SIG-M5 treated with dmso at 0.1 percent for 504 hours (cell line): ENCODE measurements at regions not wholly inside any gene's neighbourhood (a gene's known extent, or its start where the extent isn't known, plus 50 kb on each side); places are given as distances from the start of the nearest gene placed in this dataset.
"Not testable (repeated sequence)": the region's sequence is repeated elsewhere in the genome, so short reads cannot be mapped to it uniquely, and the experiment has no call there.

ENCODE experiments used
- DNase-seq: peaks from one replicate; lab custom pipeline; 2025; ENCODE audit not compliant: unreplicated experiment; lab: John Stamatoyannopoulos, UW

DNA sequence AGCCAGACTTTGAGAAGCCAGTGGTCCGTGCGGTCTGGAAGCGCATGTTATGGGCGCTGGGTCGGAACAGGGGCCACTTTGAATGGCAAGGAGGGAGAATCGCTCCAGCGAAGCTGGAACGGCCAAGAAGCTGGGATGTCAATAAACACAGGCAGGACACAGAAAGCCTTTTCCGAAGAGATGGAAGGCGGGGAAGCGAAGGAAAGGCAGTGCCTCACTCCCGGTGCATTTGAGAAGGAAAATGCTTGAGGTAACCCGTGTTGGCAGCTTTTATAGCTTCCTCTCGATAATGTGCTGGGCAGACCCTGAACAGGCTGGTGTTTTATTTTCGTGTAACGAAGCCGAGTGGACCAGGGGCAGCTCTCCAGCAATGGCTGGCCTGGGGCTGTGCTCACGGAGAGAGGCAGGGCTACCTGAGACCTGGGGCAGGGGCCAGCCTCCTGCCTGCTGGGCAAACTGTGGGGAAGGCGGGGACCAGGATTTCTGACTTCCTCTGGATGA is 84.2 kb upstream of the SPRY4 start:
- DNase-seq, result no peak

DNA sequence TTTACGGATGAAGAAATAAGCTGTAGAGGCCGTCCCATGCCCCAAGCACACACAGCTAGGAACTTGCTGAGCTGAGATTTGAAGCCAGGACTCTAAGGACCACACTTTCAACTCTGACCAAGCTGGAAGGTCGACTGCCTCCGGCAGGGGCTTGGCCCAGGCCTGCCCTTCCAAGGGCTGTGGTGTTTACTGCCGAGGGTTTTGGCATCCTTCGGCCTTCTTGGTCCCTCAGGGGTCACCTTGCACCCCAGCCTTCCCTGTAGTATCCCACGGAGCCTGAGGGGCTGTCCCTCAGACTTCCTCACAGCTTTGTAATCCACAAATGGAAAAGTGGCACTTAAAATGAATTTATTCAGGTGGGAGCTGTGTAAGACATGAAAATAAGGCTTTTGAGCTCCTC is 83.7 kb upstream of the SPRY4 start:
- no peak for DNase-seq

DNA sequence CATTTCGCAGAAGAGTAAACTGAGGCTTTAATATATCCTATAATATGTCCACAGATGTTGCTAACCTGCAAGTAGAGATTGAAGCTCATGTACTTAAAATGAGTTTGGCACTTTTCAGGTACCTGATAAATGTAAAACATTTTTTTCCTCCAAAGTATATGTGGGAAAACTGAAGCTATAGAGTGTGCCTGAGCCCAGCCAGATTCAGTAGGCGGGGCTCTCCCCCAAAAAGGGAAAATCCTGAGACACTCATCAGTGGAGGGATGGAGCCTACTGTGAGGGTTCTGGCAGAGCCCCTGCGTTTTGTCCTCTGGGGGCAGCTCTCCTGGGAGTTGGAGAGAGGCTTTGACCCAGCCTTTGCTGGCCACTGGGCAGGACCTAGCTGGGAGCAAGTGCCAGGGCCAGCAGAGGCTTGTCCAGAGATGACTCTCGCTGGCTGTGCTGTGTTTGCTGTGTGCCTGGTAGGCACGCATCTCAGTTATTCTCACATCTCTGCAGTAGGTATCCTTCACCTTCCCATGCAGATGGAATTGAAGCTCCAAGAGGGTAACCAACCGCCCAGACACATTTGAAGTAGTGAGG is 81.1 kb upstream of the SPRY4 start:
- DNase-seq, result no peak

DNA sequence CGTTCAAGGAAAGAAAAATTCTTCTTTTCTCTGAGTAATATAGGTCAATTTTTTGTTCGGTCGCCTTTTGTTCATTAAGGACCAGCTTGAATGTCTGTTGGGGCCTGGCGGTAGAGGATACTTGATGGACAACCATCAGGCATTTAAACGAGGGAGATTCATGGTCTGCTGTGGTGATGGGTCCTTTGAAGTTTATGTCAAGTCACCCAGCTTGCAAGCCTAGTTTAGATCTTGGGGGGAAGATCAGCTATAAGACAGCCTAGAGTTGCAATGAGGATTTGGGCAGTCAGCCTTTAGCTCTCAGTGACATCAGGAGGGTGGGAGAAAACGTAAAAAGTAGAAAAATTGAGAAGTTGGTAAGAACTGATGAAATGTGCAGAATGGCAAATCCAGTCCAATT is 80.2 kb upstream of the SPRY4 start:
- no peak for DNase-seq

DNA sequence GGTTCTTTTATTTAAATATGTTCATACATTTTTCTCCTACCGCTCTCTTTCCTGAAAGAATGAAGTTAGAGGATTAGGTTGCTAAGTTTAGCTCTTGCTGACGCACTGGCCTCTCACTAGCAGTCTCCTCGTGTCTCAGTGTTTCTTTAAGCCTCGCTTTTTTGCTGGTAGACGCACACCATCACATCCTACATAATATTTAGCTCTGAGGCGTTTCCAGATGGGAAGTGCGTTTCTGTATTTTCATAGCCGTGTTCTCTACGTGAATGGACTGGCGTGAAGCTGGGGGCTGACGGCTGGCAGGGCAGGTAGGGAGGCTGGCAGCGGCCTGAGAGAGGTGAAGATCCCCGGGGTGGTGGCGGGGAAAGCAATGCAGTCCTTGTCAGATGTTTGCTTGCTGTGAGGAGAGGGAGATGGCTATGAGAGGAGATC is 79.2 kb upstream of the SPRY4 start:
- no peak for DNase-seq

DNA sequence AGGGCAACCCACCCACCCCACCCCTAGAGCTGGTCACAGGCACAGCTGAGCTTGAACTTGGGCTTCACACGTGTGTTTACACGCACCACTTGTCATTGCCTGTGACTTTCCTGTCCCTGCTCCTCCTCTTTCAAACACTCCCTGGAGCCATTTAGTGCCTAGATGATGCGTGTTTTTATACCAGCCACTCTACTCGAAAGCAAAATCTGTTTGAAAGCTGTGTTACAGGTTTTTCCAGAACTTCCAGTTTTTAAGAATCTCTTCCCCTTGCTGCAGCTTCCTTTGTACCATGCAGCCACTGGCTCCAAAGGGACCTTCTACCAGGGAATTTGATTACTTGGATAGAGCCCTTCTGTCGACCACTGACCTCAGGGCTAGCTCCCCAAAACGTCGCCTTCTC is 78.8 kb upstream of the SPRY4 start:
- peak; percentile 47 for DNase-seq

DNA sequence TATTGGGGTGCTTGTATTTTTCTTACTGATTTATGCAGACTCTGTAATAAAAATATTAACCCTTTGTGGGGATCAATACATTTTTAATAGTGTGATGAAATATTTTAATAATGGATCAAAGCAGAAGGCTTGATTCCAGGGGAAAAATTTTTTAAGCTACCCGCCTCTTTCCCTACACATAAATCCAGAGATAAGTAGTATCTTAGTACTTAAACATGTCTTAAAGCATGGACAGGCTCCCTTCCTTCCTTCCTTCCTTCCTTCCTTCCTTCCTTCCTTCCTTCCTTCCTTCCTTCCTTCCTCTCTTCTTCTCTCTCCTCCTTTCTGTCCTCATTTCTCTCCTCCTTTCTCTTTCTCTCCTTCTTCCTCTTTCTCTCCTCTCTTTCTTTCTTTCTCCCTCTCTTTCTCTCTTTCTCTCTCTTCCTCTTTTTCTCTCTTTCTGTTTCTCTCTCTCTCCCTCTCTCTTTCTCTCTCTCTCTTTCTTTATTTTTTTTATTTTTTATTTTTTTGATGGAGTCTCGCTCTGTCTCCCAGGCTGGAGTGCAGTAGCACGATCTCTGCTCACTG is 78.0 kb upstream of the SPRY4 start:
- no peak for DNase-seq

DNA sequence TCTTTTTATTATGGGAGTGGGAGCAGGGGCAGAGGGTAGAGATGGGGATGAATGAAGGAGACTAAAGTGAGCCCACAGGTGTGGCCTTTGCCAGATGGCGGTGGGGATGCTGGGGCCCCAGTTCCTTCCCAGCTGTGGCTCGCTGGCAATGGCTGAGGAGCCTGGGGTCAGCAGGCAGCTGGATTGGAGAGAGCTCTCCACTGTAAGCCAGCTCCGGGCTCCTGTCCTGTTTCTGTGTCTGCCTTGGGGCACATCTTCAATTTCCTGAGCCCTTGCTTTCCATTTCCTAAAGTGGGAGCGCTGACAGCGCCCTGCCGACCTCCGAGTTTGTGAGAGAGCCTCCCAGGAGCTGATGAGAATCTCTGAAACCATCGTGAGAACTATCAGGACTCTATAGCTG is 75.6 kb upstream of the SPRY4 start:
- no peak for DNase-seq

DNA sequence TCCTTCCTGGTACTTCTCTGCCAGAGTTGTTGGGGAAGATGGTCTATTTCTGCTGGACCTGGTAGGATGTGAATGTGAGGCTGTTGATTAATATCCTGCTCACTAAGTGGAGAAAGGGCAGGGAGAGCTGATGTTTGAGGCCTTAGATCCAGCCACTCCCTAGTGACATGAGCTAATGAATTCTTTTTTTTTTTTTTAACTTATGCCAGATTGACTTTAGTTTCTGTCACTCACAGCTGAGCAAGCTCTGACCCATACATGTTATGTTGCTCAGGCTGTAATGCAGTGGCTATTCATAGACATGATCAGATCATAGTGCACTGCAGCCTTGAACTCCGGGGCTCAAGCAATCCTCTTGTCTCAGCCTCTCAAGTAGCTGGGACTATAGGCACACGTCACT is 75.1 kb upstream of the SPRY4 start:
- DNase-seq, result no peak

DNA sequence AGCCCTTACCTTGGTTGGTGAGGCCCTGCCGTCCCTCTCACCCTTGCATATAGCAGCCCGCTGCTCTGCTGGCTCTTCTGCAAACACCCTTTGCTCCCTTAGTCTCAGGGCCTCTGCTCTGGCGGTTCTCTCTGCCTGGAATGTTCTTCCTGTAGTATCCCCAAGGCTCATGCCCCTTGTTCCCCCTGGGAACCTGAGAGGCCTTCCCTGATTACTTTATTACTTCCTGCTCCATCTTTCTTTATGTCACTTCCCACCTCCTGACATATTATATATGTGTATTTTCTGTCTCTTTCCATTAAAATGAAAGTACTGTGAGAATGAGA is 73.9 kb upstream of the SPRY4 start:
- DNase-seq, result no peak

DNA sequence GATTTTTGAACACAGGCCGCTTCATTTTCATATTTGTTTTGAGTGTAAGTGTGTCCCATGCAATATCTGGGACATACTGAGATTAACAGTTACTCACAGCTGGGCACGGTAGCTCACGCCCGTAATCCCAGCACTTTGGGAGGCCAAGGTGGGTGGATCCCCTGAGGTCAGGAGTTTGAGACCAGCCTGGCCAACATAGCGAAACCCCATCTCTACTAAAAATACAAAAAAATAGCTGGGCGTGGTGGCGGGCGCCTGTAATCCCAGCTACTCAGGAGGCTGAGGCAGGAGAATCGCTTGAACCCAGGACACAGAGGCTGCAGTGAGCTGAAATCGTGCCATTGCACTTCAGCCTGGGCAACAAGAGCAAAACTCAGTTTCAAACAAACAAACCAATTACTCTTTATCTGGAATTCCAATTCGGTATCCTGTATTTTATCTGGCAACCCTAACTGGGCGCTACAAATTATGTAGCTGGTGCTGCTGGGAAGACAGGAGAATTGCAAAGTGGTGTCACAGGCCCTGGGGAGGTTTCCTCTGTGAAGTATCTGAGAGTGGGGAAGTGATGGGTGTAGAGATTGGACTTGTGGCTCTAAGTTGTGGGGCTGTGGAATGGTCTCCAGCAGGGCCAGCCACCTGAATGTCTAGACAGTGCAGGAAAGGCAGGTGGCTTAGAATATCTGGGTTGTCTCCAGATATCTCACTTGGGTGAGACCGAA is 73.3 kb upstream of the SPRY4 start:
- not testable (repeated sequence) for DNase-seq

DNA sequence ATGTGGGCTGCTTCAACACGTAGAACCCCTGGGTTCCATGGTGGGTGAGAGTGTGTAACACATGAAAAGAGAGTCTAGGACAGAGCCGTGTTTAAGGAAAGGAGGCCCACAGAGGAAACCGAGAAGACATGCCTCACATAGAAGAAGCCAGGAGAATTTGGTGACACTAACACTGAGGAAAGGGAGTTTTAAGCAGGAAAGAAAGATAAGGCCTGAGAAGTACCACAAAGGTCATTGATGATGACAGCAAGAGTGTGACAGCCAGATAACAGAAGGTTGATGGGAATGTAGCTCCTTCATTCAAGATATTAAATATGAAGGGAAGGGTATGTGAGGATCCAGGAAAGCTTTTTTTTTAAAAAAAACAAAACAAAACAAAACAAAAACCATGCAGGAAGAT is 72.4 kb upstream of the SPRY4 start:
- DNase-seq, result no peak

DNA sequence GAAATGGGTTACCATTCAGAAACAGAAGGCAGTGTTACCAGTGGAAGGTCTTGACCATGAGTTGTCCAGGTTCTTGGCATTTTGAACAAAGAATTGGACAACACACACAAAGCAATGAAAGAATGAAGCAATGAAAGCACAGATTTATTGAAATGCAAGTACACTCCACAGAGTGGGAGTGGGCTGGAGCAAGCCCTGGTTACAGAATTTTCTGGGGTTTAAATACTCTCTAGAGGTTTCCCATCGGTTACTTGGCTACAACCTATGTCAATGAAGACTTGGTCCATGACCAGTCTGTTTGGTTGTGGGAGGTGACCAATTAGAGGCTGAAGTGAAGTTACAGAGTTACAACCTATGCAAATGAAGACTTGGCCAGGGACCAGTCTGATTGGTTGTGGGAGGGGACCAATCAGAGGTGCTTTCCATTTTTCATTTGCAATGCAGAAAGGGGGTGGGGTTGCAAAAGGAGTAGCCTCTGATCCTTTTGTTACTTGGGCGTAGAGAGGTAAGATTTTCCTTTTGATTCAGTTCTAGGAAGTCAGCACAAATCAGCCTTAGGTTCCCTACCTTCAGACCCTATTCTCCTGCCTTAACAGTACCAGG is 71.7 kb upstream of the SPRY4 start:
- no peak for DNase-seq

DNA sequence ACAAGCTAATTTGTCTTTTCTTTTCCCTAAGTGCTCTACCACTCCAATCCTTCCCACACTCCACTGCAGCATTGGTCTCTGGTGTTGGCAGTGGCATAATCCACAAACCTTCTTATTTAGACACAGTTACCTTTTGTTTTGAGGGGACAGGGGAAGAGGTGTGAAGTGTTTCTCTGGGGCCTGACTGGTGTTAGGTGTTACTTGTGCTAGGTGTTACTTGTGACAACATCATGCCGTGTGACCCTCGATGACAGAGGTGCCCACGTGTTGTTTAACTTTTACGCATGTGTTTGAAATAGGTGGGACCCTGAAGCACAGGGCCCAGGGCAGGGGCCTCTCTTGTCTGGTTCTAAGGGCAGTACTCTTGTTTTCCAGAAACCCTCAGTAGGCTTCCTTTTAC is 70.5 kb upstream of the SPRY4 start:
- DNase-seq, result no peak

DNA sequence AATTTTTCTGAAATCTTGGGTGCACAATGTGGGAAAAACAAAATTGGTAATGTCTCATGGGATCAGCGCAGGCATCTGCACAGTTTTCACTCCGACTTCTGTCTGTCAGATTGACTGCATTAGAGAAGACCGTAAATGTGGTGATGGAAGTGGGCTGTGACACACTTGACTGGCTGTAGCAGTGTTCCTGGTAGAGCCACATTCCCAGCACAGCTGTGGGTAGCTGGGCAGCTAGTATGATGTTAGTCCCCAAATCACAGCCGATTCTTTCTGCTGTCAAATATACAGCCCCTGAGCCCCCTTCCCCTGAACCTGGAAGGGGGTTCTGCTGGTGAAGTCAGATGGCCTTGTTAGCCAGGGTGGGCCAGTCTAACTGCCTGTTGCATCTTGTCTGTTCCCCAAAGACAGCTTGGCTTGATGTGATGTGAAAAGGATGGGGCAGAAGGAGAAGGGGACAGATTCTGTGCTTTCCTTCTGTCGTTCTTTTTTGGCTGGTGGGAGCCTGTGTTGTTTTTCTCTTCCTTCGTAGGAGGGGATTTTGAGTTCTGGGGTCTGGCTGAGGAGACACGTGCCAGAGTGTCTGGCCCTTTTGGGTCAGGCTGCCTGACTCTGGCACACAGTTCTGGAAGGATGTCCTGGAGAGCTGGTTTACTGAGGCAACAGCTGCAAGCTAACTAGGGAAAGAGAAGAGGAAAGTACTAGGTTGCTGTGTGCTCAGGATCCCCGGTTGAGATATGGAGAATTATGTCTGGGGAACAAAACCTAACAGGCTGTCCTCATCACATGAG is 66.4 kb upstream of the SPRY4 start:
- DNase-seq, result no peak

DNA sequence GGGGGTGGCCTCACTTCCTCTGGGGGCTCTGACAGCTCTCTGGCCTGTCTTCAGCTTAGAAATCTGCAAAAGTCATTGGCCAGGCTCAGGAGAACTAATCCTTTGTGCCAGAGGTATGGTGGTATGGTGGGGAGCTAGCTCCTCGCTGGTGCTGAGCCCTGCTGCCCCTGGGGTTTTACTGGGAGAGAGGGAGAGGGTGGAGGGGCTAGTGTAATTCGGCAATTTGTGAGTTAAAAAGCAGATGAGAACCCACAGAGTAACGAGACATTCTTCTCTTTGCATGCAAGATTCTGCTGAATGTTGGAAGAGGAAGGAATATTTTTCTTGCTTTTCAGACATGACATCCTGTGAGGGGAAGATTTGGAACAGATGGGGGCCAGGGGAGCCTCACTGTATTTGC is 65.5 kb upstream of the SPRY4 start:
- no peak for DNase-seq

DNA sequence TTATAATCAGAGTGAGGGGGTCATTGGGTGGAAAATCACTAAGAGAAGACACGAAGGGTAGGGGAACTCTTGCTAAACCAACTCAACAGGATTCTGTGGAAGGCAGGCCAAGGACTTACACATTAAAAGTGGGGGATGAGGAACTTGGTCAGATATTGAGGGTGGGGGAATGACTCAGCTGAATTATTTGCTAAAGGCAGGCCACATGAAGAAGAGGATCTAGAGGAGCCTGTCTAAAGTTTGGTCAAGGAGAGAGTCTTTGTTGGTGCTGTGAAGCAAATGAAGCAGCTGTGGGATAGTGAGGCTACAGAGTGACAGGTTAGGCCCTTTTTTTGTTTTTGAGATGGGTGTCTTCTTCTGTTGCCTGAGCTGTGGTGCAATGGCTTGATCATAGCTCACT is 63.9 kb upstream of the SPRY4 start:
- peak; percentile 85 for DNase-seq

DNA sequence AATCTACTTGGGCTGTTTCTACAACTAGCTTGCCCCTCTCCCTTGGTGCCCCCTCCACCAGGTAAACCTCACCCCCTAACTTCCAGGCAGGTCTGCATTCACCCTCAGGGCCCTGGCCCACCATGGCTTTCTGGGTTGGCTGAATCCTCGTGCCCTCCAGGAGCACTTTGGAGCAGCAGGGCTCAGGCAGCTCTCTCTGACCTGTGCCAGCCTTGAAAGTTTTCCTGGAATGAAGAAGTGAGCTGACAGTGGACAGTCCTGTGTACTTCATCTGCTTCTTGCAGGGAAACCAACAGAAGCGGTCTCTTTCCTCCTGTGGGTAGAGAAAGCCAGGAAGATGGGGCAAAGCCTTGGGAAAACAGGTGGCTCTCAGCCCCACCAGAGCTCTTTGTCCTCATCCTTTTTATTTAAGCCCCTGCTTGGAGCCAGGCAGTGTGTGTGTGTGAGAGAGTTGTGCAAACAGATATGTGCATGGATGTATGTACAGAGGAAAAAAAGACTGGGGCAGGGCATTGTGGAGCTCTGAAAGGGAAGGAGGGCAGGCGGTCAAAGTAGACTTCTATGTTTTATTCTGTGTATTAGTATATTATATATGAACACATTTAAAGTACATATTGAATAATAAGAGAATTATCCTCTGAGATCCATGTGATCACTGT is 62.3 kb upstream of the SPRY4 start:
- DNase-seq, result no peak

DNA sequence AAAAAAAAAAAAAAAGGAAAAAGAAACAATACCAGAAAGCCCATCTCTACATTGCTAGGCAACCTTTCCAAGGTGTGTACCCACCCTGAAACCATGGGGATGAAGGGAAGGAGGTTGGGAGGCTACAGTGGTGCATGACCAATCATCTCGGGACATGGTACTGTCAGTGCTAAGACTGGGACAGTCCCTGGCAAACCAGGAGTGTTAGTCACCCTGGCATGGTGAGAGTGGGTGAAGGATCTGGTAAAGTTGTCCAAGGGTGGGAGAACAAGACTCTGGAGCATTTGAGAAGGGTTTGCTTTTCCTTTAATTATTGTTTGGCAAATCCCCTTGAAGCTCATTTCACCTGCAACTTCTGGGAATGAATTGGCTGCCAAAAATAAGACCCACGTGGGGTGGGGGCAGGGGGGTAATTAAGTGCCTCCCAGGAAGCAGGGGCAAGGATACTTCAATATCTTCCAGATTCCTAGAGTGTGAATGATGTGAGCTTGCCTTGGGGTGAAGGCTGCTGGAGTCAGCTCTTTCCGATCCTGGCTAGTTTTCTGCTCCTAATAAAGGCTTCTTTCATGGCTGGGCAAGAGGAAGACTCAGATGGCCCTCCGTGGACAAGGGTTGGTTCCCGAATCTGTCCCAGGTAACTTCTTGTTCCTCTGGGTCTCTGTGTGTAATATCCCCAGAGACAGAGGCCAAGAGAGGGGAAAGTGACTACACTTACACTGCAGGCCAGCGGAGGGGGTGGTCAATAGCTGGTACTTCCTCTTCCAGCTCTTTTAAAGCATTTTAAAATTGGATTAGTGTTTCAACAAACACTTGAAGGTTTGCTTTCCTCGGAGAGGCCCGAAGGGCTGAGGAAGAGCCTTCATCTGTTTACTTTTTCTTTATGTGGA is 61.6 kb upstream of the SPRY4 start:
- peak; percentile 59 for DNase-seq

DNA sequence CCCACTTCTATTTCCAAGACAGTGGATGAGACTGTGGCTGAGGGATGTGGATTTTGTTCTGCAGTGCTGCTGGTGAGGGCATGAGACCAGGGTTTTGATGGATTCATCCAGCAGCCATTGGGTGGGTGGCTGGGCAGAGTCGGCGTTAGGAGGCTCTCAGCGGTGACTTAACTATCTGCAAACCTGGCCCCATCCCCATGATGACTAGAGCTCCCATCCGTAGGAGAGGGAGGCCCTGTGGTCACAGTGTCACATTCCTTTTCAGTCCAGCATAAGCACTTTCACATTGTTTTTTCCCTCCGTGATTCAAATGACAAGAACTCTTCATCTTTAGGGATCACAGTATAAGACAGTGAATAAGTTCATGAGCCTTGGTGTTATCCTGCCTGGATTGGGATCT is 60.4 kb upstream of the SPRY4 start:
- no peak for DNase-seq
